Calu3 (cell line): ENCODE measurements at regions not wholly inside any gene's neighbourhood (a gene's known extent, or its start where the extent isn't known, plus 50 kb on each side); places are given as distances from the start of the nearest gene placed in this dataset.

ENCODE experiments used
- BruUV-seq: library from RNA; stranded (reverse); fragments of 400-500 nt; replicated peaks from 2 replicates; lab custom pipeline; 2021; lab: Mats Ljungman, UMichigan
- CTCF ChIA-PET: fragments of 300-600 bp; sonication (Branson Sonifier 250); formaldehyde crosslinking; loops from one replicate; lab custom pipeline; 2022; ENCODE audit warnings: antibody characterized with exemption; lab: Charles Lee
- DNase-seq: peaks from one replicate; pipeline ENCODE4 v3.0.0; 2022
- H3K27ac Mint-ChIP-seq: one replicate; pipeline ENCODE4 v1.8.0; 2022; ENCODE audit warnings: mixed read lengths; ENCODE audit not compliant: unreplicated experiment
- H3K27me3 Mint-ChIP-seq: one replicate; pipeline ENCODE4 v1.8.0; 2022; ENCODE audit warnings: mixed read lengths; ENCODE audit not compliant: unreplicated experiment
- H3K36me3 Mint-ChIP-seq: one replicate; pipeline ENCODE4 v1.8.0; 2022; ENCODE audit warnings: mild to moderate bottlenecking, moderate library complexity, mixed read lengths; ENCODE audit not compliant: insufficient read depth, unreplicated experiment
- H3K4me1 Mint-ChIP-seq: one replicate; pipeline ENCODE4 v1.8.0; 2022; ENCODE audit warnings: mild to moderate bottlenecking, low read depth, mixed read lengths; ENCODE audit not compliant: unreplicated experiment
- H3K4me3 Mint-ChIP-seq: one replicate; pipeline ENCODE4 v1.8.0; 2022; ENCODE audit warnings: mild to moderate bottlenecking, low read depth, moderate library complexity, mixed read lengths; ENCODE audit not compliant: unreplicated experiment
- H3K9me3 Mint-ChIP-seq: one replicate; pipeline ENCODE4 v1.8.0; 2022; ENCODE audit warnings: low read depth, mixed read lengths; ENCODE audit not compliant: unreplicated experiment
- CTCF ChIP-seq: fragments of 200-600 bp; IDR thresholded peaks from one replicate; pipeline ENCODE4 v1.8.0; 2022; ENCODE audit warnings: antibody characterized with exemption; ENCODE audit not compliant: unreplicated experiment
- intact Hi-C: fragments of 100-400 bp; cut with micrococcal nuclease; formaldehyde crosslinking; loops from one replicate; pipeline ENCODE4 v1.10.0; 2022; ENCODE audit not compliant: unreplicated experiment

GRCh38 chr10:108496106-108496505, 1331.6 kb upstream of the SORCS1 start:
- no peak overlapping the region for H3K4me3 Mint-ChIP-seq
- BruUV-seq: no TSS peak
- TF ChIP-seq CTCF: no peak
- CTCF ChIA-PET: no interaction called here
- H3K4me1 Mint-ChIP-seq: no peaks in the 10 kb centered on the region
- DNase-seq: no peak
- H3K27me3 Mint-ChIP-seq: no peaks in the 10 kb centered on the region
- H3K36me3 Mint-ChIP-seq: no peaks in the 10 kb centered on the region
- no peak overlapping the region for H3K27ac Mint-ChIP-seq
- intact Hi-C loops: no loop called here
- H3K9me3 Mint-ChIP-seq: peaks cover 7% of the 10 kb centered on the region

- BruUV-seq: no TSS peak
- Mint-ChIP-seq H3K4me1 (no peaks in the 10 kb centered on the region), H3K4me3 (no peak overlapping the region), H3K36me3 (no peaks in the 10 kb centered on the region), H3K9me3 (peaks cover 6% of the 10 kb centered on the region), H3K27me3 (no peaks in the 10 kb centered on the region), H3K27ac (no peak overlapping the region)
- CTCF ChIA-PET: no interaction called here
- no peak for TF ChIP-seq CTCF
- no peak for DNase-seq
- intact Hi-C loops: no loop called here
Measured at GRCh38 chr10:108490944-108491343, 1326.4 kb upstream of the SORCS1 start.

GRCh38 chr10:108471420-108471819, 1306.9 kb upstream of the SORCS1 start:
- no peaks in the 10 kb centered on the region for H3K4me1 Mint-ChIP-seq
- no peaks in the 10 kb centered on the region for H3K36me3 Mint-ChIP-seq
- no TSS peak for BruUV-seq
- no peak overlapping the region for H3K4me3 Mint-ChIP-seq
- no peak for TF ChIP-seq CTCF
- DNase-seq: no peak
- intact Hi-C loops: no loop called here
- peaks cover 8% of the 10 kb centered on the region for H3K9me3 Mint-ChIP-seq
- H3K27me3 Mint-ChIP-seq: no peaks in the 10 kb centered on the region
- CTCF ChIA-PET: no interaction called here
- no peak overlapping the region for H3K27ac Mint-ChIP-seq

- intact Hi-C loops: no loop called here
- no peak overlapping the region for H3K27ac Mint-ChIP-seq
- no peak for TF ChIP-seq CTCF
- no peaks in the 10 kb centered on the region for H3K36me3 Mint-ChIP-seq
- no peak for DNase-seq
- no peaks in the 10 kb centered on the region for H3K27me3 Mint-ChIP-seq
- H3K9me3 Mint-ChIP-seq: peaks cover 2% of the 10 kb centered on the region
- no peaks in the 10 kb centered on the region for H3K4me1 Mint-ChIP-seq
- H3K4me3 Mint-ChIP-seq: no peak overlapping the region
- no TSS peak for BruUV-seq
- CTCF ChIA-PET: no interaction called here
Measured at GRCh38 chr10:108469940-108470339, 1305.4 kb upstream of the SORCS1 start.
